Epithelial cell of proximal tubule (primary cell): ENCODE measurements at regions not wholly inside any gene's neighbourhood (a gene's known extent, or its start where the extent isn't known, plus 50 kb on each side); places are given as distances from the start of the nearest gene placed in this dataset.

ENCODE experiments used
- DNase-seq: peaks from one replicate; pipeline ENCODE4 v3.0.0-alpha.2; 2011; ENCODE audit warnings: low read depth
- H3K4me3 ChIP-seq: 2 replicates; pipeline ENCODE4 v1.5.1; 2011; ENCODE audit warnings: low read depth, mild to moderate bottlenecking, low read length
- CTCF ChIP-seq: conservative IDR thresholded peaks from 2 replicates; pipeline ENCODE4 v1.5.1; 2012; ENCODE audit warnings: low read depth, mild to moderate bottlenecking, low read length

DNA sequence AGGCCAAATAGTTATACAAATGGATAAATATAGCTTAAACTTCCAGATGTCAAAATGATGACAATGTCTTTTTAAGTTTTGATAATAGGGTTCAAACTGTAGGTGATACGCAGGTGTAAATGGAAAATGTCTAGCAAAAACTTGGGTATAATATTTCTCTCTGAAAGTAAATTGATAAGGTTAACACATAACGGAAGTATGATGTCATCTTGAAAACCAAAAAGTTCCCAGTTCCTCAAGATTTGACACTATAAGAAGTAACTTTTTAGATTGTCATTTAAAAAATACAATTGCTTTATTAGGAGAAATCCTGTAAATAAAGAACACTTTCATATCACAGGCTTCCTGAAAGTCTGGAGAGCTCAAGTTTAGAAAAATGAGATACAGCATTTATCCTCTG lies 483.4 kb downstream of the FRK start:
- DNase-seq = no peak
- H3K4me3 ChIP-seq = no peak overlapping the region
- TF ChIP-seq CTCF = no peak

GRCh38 chr6:115575285-115575684 lies 485.4 kb downstream of the FRK start:
- no peak for TF ChIP-seq CTCF
- DNase-seq = no peak
- no peak overlapping the region for H3K4me3 ChIP-seq

DNA sequence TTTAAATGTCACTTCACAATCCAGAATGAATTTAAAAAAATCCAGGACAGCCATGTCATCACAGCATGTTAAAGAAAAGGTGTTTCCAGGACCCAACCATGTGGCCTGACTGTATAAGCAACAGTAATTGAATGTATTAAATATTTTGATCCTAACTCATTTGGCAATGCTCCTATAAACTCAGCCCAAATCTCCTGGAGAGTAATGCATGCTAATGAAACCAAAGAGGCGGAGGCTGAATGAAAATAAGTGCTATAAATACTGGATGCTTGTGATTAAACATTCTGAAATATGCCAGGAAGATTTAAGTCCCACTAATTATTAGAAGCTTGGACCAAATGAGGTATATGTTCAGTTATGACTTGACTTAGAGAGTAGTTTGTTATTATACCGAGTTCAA lies 486.8 kb downstream of the FRK start:
- DNase-seq = no peak
- H3K4me3 ChIP-seq = no peak overlapping the region
- no peak for TF ChIP-seq CTCF

DNA sequence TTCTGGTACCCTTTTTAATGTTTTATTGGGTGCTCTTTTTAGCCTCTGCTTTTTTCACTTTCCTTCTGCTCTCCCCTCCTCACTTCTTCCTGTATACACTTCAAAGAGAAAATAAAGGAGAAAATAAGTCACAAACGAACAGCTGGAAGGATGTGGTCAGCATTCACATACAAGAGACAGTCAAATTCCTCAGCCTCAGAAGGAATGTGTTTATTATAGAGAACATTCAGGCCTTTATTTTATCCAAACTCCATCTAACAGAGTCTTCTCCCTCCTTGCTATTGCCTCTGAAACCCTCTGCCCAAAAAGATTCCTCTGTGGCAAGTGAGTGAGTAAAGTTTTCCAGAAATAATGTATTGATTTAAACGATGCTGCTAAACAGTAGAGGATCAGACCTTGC lies 490.4 kb downstream of the FRK start:
- TF ChIP-seq CTCF = no peak
- no peak for DNase-seq
- no peak overlapping the region for H3K4me3 ChIP-seq

- TF ChIP-seq CTCF = no peak
- DNase-seq = no peak
- H3K4me3 ChIP-seq = no peak overlapping the region
Observed at GRCh38 chr6:115554060-115554459, 506.6 kb downstream of the FRK start.

- no peak for DNase-seq
- TF ChIP-seq CTCF = no peak
- H3K4me3 ChIP-seq = no peak overlapping the region
Observed at GRCh38 chr6:115551527-115551926, 509.2 kb downstream of the FRK start.

GRCh38 chr6:115545672-115545986 lies 515.1 kb downstream of the FRK start:
- DNase-seq = no peak
- H3K4me3 ChIP-seq = no peak overlapping the region
- no peak for TF ChIP-seq CTCF
